HG03565 (cell line): ENCODE measurements at regions not wholly inside any gene's neighbourhood (a gene's known extent, or its start where the extent isn't known, plus 50 kb on each side); places are given as distances from the start of the nearest gene placed in this dataset.

Experiments
- ATAC-seq: cut with Tn5 transposase; IDR thresholded peaks from one replicate; pipeline ENCODE4 v1.9.1; 2021; ENCODE audit warnings: mild to moderate bottlenecking, moderate library complexity; ENCODE audit not compliant: unreplicated experiment

DNA sequence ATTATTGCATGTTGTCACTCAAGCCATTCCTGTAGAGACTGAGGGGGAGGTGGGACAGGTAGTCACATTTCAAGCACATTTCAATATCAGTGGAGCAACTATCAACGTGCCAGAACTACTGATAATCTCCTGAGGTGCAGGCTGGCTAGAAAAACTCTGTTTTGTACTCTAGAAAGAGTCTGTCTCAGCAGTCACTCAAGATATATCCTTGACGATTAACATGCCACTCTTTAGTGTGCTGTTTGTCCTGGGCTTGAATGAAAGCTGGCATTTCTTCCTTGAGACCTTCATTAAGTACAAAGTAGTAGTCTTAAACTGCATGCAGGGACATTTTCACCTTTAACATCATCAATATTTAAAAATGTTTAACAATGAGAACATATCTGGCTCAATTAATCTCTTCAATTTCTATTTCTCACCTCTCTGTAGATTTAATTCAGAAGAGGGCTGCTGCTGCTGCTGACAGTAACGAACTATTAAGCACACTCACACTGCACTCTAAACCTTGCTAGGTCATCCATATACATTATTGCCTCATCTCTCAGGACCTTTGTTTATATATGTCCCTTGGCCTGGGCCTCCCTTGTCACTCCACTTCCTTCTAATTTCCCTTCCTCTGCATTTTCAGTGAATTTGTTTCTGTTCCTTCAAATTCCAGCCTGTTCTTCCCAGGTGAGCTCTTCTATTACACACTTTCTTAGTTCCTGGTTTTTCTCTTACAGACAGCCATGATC is 412.0 kb downstream of the HAPSTR1 start:
- ATAC-seq = no peak

DNA sequence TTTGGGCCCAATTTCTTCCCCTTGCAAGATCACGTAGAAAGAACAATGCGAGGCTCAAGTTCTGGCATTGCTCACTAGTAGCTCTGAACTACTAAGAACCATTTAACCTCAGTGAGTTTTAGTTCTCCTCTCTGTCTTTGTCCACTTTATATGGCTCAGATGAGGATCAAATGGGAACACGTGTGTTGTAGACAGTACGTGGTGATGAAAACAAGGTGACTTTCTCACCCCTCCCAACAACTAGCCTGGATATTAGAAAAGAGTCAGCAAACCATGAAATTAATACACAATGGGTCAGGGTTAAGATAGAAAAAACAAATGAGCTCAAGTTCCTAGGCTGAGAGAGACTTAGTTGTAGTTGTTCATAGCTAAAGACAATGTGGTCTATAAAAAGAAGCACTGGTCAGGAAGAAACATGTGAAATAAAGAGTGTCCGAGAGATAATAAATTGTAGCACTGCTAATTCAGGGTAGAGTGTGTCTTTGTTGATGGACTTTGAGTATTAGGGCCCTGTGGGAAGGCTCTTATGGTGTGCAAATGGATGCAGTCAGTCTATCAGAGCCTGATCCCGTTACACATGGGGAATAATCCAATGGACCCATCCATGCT is 417.0 kb downstream of the HAPSTR1 start:
- no peak for ATAC-seq

DNA sequence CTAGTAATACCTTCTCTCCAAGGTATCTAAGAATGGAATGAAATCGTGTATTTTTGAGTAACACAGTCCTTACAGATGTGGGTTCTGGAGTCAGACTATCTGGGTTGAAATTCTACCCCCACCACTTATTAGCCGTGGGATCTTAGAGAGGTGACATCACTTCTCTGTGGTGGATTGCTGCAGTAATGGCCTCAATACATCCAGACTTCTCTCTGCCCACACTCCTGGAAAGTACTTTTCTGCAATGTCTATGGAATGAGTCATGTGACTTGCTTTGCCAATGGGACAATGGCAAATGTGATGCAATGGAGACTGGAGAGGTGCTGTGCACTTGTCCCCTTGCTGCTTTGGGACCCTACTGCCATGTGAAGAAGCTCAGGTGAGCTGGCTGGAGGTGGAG is 418.2 kb downstream of the HAPSTR1 start:
- ATAC-seq = no peak

DNA sequence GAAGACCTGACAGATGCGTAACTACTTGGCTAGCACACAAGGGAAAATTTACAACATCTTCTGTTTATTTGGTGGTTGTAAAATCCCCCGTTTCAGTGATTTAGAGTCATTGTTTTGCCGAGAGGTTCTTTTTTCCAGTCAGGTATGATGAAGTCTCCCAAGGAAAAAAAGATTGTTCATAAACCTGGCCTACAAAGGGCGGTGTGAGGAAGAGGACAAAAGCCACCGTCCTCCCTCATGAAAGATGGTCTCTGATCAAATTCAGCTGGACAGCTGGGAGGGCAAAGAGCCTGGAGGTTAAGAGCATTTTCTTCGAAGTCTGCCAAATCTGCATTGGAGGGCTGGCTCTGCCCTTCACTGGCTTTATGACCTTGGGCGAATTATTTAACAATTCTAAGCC is 419.9 kb downstream of the HAPSTR1 start:
- ATAC-seq = no peak

DNA sequence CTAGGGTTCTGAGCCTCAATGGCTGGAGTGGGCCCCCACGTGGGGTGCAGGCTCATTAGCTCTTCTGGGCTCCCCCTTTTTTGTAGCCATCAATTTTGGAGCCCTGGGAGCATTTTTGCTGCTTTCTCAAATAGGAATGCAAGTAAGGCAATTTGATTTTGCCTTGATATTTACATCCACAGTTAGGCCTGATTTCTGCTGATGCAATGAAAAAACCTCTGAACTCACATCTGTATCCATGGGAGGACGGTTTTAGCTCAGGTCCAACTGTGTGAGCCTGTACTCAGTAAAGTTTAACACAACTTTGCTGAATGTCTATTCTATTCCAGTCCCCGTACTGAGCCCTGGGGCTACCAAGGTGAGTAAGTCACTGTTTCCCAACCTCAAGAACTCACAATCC is 425.0 kb downstream of the HAPSTR1 start:
- no peak for ATAC-seq

DNA sequence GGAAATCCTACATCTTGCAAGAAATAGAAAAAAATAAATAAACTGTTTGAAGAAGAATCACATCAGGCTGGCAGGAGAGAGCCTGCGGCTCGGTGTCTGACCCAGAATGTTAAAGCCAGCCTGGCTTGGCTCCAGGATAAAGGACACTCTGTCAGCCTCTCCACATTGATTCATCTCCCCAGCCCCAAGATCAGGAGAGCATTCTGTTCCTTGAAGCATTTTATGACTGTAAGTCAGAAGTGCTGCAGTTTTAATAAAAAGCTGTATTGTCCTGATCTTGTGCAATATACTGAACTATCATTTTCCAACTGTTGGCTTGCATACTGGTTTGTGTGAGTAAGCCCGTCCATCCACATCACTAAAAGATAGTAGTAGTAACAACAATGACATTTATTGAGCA is 426.6 kb downstream of the HAPSTR1 start:
- ATAC-seq = no peak

DNA sequence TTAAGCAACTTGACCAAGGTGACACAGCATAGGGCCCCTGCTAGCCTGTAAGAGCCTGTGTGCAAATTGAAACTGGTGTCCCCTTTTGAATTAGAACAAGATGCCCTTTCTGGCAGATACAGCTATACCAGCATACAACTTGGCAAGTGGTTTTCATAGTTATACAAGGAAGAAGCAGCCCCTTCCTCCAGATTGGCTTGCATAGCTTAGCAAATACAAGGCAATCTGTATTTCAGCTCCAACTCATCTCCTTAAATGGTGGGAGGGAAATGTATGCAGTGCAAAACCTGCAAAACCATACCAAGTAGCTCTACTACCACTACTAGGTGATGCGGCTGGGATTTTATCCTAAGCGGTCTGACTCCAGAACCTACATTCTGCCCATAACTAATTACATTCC is 427.1 kb downstream of the HAPSTR1 start:
- no peak for ATAC-seq

DNA sequence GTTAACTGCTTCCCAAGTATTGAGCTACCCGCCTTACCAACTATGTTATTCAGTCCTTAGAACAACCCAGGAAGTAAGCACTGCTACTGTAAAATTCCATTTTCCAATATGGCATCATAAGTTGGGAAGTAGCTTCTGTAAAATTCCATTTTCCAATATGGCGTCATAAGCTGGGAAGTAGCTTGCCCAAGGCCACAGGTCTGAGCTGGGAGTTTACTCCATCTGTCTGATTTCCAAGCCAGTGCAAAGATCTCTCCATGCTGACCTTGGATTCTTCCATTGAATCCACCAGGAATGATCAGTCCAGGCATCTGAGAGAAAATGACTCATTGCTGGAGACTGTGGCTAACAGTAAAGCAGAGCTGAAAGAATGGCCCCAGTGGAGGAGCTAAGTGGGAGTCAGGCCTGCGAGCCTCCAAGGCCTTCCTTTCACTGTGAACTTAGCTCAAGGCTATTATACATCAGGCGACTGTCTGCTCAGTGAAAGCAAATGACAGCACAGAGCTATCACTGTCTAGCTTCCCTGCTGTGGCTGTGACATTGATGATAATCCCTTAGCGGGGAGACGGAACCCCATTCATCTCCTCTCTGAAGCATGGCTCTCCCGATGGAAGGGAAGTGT is 430.4 kb downstream of the HAPSTR1 start:
- no peak for ATAC-seq

DNA sequence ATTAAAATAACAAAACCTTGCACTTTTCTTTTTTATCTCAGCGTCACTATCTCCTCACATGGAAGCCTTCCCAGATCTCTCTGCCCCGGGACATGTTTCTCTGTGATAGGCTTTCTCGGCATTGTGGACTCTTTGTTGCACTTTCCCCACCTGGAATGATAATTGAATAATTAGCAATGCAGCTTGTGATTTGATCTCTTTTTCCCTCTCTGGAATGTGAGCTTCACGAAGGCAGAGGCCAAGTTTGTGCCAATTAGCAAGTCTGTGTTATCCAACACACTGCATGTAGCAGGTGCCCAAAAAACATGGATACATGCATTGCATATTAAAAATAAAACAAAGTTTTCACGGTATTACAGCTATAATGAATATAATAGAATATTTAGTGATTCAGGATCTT is 431.2 kb downstream of the HAPSTR1 start:
- ATAC-seq = no peak

DNA sequence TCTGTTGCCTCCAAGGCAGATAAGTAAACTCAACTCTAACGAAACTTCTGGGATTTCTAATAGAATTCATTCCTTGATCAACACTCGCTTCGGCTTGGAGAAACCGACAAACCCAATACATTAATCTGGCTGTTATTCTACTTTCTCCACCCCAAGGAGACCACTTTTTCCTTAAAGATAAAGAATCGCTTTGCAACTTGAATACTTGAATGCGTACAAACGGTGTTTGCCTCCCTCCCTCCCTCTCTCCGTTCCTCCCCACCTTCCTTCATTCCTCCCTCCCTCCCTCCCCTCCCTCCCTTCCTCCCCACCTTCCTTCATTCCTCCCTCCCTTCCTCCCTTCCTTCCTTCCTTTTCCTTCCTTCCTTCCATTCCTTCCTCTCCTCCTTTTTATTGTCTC is 432.6 kb downstream of the HAPSTR1 start:
- no peak for ATAC-seq

DNA sequence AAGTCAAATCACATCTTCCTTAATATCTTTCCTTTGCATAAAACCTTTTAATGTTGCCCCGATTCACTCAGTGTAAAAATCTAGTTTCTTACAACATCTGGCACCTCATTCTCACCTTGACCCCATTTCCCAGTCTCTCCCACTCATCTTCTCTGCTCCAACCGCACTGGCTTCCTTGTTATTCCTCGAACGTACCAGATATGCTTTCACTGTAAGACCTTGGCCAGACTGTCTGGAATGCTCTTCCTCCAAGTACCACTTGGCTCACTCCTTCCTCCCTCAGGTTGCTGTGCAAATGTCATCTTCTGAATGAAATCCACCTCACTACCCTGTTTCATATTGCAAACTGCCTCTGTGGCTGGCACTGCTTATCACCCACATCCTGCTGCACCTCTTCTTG is 433.6 kb downstream of the HAPSTR1 start:
- ATAC-seq = no peak

DNA sequence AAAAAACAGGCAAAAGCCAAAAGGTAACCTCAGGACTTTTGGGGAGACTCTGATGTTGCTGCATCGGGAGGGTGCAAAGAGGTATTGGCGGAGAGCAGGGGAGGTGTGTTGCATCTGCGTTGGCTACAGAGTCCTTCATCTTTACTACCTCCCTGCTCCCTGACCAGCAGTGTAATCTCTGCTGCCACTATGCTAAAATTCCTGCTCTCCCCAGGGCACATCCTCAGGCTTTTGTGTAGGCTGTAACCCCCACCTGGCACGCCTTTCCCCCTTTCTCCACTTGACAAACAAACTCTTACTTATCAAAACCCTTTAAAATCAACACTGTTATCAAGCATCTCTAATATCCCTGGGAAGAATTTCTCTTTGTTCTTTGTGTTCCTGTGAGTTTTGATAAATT is 435.3 kb downstream of the HAPSTR1 start:
- no peak for ATAC-seq

DNA sequence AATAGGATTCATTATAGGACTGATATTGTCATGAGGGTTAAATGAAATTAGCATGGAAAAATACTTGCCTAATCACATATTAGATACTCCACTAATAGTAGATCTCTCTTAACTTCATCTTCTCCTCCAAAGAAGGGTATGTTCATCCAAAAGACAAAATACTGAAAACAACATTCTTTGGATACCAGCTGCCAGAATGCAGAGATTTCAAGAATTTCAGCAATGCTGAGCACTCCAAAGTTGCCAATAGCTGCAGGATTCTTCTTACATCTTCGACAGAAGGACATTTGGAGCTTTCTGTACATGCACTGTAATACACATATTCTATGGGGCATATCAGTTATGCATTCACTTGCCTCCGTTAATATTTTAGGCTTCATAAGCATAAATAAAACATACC is 436.5 kb downstream of the HAPSTR1 start:
- ATAC-seq = no peak

DNA sequence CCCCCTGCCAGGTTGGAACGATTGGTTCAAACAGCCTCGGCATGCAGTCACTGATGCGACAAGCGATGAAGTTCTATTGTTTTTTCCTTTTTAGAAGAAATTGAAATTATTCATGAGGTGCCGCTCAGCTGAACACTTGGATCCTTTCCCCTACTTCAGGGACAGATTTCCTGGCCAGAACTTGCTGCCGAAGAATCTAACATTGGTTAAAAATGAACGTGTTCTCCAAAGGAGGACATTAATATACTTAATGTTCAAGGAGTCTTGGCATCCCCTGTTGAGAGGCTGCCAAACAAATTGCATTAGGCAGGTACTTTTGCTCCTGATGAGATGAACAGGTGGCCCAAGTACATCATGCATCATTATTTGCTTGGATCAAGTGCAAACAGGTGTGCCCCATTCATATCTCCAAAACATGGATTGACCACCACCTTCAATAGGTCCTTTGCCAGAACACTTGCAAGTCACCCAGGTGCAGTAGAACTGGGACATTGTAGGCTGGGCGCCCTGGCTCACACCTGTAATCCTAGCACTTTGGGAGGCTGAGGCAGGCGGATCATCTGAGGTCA is 437.2 kb downstream of the HAPSTR1 start:
- ATAC-seq = no peak

DNA sequence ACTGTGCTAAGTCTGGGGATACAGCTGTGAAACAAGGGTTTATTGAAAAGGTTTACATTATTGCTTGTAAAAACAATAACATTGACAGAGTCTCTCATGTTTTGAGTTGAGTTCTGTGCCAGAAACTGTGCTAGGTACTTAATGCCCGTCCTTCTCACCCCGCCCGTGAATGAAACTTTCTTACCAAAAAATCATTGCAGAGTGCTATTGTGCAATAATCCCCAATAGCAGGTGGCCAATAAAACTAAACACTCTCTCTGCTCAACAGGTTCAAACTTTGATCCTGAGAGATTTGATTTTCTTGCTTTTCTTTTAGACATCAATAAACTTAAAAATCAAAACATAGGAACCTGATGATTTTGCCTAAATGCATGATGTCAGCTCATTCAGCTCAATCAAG is 441.6 kb downstream of the HAPSTR1 start:
- no peak for ATAC-seq

DNA sequence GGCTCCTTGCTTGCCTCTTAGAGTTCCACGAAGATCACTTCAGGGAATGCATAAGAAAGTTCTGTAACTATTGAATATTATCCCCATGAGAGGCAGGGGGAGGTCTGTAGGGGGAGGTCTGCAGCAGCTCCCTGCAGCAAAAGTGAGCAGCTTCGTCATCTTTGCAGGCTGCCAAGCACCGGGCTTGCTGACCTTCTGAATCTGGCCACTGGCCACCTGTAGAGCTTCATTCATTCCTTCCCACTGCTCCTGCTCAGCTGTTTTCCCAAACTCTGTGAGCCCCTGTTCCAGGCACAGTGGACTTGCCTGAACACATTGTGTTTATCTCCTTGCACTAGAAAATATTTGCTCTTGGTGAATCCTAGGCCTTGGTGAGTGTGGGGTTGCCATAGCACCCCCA is 443.3 kb downstream of the HAPSTR1 start:
- no peak for ATAC-seq

DNA sequence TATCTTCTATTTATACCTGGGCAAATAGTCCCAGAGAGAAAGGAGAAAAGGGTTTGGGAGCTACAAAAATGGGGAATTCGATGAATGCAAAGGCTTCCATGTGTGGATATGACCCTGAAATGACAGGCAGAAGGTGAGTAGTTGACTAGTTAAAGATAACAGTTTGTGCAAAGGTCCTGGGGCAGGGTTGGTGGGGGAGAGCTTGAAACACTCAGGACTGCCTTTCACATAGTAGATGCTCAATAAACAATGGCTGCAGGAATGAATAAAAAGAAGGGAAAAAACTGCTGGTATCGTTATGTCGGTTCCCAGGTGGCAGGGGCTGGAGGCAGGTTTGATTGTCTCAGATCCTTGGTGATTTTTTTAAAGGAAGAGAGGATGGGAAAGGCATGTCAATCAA is 445.5 kb downstream of the HAPSTR1 start:
- ATAC-seq = no peak

DNA sequence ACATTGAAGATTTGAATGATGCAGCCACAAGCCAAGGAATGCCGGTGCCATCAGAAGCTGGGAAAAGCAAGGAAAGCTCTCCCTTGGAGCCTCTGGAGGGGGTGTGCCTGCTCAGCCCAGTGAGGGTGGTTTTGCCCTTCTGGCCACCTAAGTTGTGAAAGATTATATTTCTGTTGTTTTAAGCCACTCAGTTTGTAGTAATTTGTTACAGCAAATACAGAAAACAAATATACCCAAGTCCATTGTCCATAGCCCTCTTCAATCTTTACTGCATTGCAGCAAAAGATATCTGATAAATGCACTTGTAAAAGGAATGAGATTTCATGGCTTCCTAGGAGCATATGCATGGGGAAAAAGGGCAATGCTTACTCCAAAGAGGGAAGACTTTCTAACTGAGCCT is 447.9 kb downstream of the HAPSTR1 start:
- ATAC-seq = no peak

DNA sequence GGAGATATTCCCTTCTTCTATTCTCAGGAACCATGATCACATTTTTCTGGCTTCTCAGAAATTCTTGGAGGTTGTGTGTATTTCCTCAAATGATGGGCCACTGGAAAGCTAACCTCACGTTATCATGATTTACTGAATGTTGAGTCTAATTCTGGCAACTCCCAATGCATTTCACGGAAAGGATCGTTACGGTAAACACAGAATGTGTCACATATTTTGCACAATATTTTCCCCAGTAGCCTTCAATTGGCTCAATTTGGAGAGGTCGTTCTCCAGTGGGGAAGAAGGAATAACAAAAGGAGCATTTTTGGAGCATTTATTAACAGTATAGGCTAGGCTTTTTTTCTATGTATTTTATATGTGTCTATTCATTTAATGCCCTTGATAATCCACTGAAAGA is 450.3 kb downstream of the HAPSTR1 start:
- ATAC-seq = no peak

DNA sequence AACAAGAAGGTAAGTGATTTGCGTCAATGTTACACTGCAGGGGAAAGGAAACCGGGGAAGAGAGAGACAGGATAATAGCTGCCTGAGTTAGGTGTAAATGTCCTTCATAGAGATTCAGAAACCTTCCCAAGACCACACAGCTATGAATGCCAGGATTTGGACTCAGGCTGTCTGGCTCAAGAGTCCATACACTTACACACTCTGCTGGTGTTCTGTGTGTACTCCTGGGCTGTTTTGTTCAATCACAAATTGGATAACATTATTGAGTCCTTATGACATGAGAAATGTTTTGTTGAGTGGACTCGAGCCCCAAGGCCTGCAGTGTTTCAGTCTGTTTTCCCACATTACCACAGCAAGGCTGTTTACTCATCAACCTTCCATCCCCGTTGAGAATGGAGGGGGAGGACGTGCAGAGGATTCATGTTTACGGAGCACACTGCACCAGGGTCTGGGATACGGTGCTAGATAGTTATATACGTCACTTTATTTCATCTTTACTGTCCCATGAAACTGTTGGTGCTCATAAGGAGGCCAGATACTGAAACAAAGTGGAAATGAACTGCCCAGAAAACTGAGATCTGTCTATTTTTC is 450.8 kb downstream of the HAPSTR1 start:
- ATAC-seq = no peak

DNA sequence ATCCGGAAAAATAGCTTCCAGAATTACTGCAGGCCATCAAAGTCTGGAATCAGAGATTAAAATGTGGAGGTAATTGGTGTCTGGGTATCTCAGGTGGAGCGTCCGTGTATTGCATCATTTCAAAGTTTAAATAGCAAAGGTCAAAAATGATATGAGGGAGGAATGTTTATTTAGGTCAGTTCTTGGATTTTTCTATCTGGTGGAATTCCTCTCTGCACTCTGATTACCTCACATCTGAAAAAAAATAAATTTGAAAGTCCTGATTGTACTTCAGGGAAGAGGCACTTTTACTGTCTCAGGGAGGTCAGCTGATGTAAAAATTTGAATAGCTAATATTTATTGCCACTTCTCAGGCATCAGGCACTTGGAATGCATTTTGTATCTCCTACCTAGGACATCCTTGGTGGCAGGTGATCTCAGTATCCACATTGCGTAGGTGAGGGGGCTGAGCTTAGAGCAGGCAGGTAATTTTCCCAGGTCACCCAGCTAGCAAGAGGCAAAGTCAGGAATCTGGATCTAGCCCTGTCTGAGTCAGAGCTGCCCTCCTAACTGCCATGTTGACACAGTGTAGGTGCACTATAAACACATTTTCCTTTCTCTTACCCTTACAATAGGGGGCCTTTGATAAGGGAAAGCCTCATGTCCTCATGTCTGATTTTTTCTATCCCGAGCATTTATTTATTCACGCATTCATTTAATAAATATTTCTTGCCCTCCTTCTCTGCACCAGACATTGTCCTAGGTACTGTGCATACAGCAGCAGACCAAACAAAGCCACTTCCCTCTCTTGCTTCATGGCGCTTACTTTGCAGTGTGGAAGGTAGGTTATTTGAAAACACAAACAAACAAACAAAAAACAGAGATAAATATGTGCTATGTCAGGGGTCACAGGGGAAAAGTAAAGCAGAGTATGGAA is 454.3 kb downstream of the HAPSTR1 start:
- ATAC-seq = no peak
